GM21528 (cell line): ENCODE measurements at regions not wholly inside any gene's neighbourhood (a gene's known extent, or its start where the extent isn't known, plus 50 kb on each side); places are given as distances from the start of the nearest gene placed in this dataset.
"Not testable (repeated sequence)": the region's sequence is repeated elsewhere in the genome, so short reads cannot be mapped to it uniquely, and the experiment has no call there.

ENCODE experiments used
- ATAC-seq: cut with Tn5 transposase; IDR thresholded peaks from one replicate; pipeline ENCODE4 v1.9.1; 2021; ENCODE audit warnings: mild to moderate bottlenecking, moderate library complexity; ENCODE audit not compliant: unreplicated experiment, low FRiP score

- ATAC-seq, result no peak
Measured at GRCh38 chr5:159493696-159494095, 163.4 kb upstream of the IL12B start.

DNA sequence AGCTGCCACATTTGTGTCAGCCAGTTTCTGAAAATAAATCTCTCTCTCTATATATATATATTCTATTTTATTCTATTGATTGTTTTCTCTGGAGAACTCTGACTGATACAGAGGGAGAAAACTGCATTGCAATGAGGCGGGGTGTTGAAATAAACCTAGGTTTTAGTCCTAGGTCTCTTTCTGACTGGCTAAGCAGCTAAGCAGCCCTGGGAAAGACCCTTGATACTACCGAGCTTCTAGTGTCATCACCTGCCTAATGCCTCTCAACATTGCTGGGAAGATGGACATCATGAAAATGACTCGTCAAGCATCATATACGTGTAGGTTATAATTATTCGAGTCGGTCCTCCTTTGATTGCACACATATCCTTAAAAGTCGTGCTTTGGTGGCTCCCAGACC lies 166.5 kb upstream of the IL12B start:
- ATAC-seq, result no peak

DNA sequence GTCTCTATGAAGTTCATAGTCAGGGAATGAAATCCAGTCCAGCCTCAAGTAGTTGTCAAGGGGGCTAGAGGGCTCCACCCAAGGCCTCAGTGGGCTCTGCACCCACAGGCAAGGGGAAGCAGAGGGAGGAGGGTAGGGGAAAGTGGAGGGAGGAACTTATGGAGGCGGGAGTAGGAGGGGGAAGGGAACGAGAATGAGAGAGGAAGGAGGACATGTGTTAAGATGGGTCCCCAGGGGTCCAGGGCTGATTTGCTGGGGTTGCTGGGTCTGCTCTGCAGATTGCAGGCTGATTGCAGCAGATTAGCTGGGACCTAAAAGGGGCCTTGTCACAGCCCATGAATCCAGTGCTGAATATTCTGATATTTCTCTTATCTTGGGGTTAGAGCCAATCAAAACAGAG lies 166.9 kb upstream of the IL12B start:
- no peak for ATAC-seq

GRCh38 chr5:159498630-159499029 lies 168.3 kb upstream of the IL12B start:
- no peak for ATAC-seq

- not testable (repeated sequence) for ATAC-seq
Measured at GRCh38 chr5:159502116-159502515, 171.8 kb upstream of the IL12B start.

DNA sequence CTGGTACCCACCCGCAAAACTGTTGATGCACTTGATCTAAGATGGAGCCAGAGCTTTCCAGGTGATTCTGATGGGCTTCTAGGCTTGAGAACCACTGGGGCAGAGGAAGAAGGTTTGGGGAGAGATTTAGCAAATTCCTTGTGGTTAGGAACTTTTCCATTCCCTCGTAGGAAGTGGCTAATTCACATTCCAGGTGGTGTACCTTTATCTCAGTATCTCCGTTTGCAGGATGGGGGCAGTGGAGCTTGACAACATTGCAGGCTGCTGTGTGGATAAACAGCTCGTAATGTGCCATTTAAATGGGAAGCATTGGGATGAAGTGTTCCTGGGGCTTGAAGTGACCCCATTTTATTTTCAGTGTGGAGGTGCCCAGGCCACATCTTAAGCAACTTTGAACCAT lies 172.9 kb upstream of the IL12B start:
- ATAC-seq, result no peak

DNA sequence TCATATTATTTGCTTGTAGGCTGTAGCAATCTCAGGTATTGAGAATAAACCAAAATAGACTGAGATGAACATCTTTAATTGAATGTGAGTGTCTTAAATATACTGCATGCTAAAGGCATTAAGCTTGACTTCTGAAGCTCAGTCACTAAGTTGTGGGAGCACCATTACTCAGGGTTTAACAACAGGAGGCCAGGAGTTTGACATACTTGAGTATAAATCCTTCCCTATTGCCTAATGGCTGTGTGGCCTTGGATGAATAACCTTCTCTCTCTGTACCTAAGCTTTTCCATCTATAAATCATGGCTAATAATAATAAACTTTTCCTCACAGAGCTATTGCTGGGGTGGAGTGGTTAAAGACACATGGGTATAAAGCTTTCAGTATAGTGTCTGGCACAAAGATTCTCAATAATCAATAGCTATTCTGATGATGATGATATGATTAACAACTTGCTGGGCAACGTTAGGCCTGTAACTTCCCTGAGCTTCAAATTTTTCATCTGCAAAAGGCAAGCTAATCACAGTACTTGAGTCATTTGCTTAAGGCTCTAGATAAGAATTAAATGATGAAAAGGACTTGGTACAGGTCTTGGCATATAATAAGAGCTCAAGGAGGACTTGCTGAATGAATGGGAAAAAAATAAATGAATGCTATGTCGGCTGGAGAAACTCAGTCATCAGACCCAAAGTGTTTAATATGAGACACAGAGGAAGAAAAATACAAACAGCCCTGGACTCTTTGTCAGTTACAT lies 174.0 kb upstream of the IL12B start:
- ATAC-seq, result no peak

DNA sequence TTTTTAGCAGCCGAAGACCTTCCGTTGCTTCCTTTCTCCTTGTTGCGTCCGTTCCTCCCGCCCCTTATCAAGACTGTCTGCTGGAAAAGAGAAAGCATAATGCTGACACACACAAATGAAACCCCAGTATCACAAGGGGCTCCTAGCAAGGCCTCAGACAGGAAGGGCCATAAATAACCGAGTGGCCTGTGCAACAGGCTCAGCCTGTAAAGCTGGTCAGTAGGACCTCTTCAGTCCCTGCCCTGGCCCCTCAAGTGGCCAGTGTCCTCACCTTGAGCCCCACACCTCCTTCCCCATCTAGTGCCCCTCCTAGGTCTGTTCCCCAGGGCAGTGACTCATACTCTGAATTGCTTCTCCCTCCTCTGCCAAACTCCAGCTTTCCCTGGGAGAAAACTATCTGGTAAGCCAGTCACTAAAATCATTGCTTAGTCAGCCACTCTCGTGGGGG lies 174.6 kb upstream of the IL12B start:
- no peak for ATAC-seq

GRCh38 chr5:159507055-159507454 lies 176.8 kb upstream of the IL12B start:
- no peak for ATAC-seq

- ATAC-seq, result no peak
Measured at GRCh38 chr5:159507661-159508060, 177.4 kb upstream of the IL12B start.

- ATAC-seq, result no peak
Measured at GRCh38 chr5:159508344-159508743, 178.1 kb upstream of the IL12B start.

- ATAC-seq, result no peak
Measured at GRCh38 chr5:159509002-159509660, 178.8 kb upstream of the IL12B start.

DNA sequence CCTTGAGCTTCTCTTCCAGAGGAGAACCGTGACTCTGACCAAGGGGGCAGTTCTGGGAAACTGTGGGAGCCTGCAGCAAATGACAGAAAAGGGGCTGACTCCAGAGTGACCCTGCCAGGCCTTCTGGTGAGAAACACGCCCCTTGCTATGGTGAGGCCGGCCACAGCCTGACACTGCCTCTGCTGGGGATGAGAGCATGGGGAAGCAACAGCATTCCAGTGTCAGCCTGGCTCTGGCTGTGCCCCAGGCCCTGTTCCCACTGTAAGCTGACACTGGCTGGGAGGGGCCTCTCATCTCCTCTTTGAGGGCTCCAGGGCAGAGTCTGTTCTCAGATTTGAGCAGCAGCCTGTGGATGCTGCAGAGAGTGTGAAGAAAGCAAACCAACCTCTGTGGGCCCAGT lies 180.0 kb upstream of the IL12B start:
- ATAC-seq, result no peak

- ATAC-seq, result no peak
Measured at GRCh38 chr5:159511570-159511969, 181.3 kb upstream of the IL12B start.

DNA sequence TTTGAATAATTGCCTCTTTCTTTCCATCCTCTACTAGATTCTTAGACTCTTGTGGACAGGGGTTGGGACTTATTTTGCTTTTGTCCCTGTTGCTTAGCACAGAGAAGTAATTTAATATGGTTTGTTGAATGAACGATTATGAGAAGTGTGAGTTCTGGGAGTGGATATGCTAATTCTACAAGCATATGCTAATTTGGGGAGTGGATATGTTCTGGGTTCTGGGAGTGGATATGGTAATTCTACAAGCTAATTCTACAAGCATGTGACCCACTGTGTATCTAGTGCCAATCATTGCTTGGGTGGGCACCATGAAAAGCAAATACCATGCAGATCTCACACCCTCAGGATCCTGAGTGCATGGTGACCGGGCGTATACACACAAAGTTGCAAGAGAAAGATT lies 181.8 kb upstream of the IL12B start:
- no peak for ATAC-seq

DNA sequence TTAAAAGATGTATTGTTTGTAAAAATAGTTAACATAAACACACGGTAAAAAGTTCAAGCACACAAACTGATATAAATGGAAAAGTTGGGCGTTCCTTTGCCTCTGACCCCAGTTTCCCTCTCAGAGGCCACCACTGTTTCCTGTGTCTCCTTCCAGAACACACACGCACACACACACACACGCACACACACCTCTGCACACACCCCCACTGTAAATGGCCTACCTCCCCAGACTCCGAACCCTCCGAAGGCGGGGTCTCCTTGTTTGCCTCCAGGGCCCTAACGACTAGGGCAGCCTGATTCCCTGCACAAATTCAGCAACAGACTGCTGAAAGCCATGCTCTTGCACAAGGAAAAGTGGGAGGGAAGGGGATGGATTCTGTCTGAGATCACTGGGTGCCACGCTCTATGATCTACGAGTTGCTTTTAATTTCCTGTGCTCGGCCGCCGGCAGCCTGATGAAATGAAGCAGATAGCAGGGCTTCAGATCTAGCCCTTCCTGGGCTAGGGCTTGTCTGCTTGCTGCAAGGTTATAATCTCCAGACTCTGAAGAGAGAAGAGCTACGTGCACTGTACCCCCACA lies 184.0 kb upstream of the IL12B start:
- ATAC-seq, result no peak

- ATAC-seq, result no peak
Measured at GRCh38 chr5:159515197-159515596, 184.9 kb upstream of the IL12B start.

GRCh38 chr5:159515909-159516415 lies 185.7 kb upstream of the IL12B start:
- ATAC-seq, result peak; percentile 92

DNA sequence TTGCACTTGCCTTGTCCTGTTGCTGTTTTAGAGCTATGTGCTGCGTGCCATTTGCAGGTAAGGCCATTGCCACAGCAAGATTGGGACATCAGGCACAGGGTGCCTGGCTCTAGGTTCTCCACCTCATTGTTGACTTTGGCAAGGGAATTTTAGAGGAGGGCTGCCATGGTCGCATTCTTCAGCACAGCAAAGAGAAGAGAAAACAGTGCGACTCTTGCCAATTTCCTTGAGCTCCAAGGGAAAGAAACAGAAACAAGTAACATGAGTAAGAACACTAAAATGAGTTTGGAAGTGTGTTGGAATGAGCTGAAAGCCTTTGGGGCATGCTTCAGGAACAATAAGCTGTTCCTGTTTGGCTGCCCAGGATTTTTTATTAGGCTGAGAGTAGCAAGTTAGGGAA lies 188.1 kb upstream of the IL12B start:
- ATAC-seq, result no peak

GRCh38 chr5:159519365-159519764 lies 189.1 kb upstream of the IL12B start:
- ATAC-seq, result no peak

DNA sequence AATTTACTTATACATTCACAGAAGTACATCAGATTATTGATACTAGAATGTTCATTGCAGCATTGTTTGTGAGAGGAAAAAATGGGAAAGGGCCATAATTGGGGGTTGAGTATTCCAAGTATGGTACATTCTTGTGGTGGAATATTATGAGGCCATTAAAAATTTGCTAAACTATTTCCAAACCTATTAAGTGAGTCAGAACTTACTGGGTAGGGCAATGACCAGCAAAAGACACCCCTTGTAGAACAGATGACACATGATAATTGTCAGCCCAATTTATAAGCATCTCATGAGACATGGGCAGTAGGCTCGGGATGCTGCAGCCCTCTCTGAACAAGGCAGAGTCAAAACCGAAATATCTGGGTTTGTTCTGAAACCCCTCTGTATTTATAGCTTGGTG lies 192.6 kb upstream of the IL12B start:
- ATAC-seq, result no peak

- not testable (repeated sequence) for ATAC-seq
Measured at GRCh38 chr5:159524279-159524678, 194.0 kb upstream of the IL12B start.
